ENCODE measurements at regions not wholly inside any gene's neighbourhood (a gene's known extent, or its start where the extent isn't known, plus 50 kb on each side); places are given as distances from the start of the nearest gene placed in this dataset.

DNA sequence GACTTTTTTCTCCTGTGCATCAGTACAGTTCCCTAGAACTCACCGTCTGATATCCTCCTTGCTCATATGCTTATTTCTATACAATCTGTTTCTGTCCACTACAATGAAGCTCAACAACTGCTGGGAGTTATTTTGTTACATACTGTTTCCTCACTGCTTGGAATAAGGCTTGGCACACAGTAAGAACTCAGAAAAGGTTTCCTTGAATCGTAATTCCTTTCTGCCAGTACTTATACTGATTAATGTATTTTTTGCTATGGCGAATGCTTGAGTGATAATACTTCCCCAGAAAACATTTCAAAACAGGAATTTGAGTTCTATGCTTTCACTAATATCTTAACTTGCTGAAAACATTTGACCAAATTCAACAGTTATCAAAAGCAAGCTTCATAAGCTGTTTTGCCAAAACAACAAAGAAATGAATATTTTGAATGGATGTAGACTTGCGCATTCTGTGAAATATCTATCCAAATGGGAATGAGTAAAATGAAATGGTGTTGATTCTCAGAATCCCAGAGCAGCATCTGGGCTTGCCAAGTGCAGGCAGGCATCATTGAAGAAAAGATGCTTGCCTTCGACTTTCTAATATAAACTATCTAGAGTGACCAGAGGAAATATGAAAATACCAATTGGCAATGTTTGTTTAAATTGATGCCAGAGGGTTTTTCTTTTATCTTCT, 286.3 kb downstream of the RAP2B start:
- no peaks in the 10 kb centered on the region for H3K79me2 ChIP-seq (ENCODE audit: control insufficient read depth, insufficient read depth, low read length)
- Mint-ChIP-seq H3K4me1 (no peaks in the 10 kb centered on the region), H3K9me3 (ENCODE audit: insufficient read depth) (no peaks in the 10 kb centered on the region), H3K27me3 (no peaks in the 10 kb centered on the region), H3K27ac (no peak overlapping the region), H3K4me3 (no peak overlapping the region)
- H3K27me3 ChIP-seq (replicated peaks in 1 of 4; ENCODE audit: control extremely low read depth in 1 of 4, control insufficient read depth in 3 of 4, insufficient read depth in 4 of 4, low read length in 3 of 4) = no peaks in the 10 kb centered on the region
- H4K20me1 ChIP-seq (ENCODE audit: control insufficient read depth, insufficient read depth, low read length, poor library complexity, severe bottlenecking) = no peaks in the 10 kb centered on the region
- ChIA-PET POLR2A (no interaction called here), CTCF (no interaction called here)
- H3K27ac ChIP-seq (ENCODE audit: low read length in 2 of 2) = no peak overlapping the region
- no peak for TF ChIP-seq EZH2 (IDR thresholded peaks at IDR 0.05; ENCODE audit: borderline replicate concordance, insufficient read depth, low read depth, low read length, poor library complexity, severe bottlenecking)
- TF ChIP-seq, protein P1, sequence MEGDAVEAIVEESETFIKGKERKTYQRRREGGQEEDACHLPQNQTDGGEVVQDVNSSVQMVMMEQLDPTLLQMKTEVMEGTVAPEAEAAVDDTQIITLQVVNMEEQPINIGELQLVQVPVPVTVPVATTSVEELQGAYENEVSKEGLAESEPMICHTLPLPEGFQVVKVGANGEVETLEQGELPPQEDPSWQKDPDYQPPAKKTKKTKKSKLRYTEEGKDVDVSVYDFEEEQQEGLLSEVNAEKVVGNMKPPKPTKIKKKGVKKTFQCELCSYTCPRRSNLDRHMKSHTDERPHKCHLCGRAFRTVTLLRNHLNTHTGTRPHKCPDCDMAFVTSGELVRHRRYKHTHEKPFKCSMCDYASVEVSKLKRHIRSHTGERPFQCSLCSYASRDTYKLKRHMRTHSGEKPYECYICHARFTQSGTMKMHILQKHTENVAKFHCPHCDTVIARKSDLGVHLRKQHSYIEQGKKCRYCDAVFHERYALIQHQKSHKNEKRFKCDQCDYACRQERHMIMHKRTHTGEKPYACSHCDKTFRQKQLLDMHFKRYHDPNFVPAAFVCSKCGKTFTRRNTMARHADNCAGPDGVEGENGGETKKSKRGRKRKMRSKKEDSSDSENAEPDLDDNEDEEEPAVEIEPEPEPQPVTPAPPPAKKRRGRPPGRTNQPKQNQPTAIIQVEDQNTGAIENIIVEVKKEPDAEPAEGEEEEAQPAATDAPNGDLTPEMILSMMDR (IDR thresholded peaks at IDR 0.05) = no peak
- 80% methylated on average over 1 of the region's 5 CpGs for WGBS (ENCODE audit: insufficient coverage)
- H3K4me1 ChIP-seq (ENCODE audit: control insufficient read depth in 2 of 2, insufficient read depth in 2 of 2, low read length in 2 of 2) = no peaks in the 10 kb centered on the region
- ATAC-seq (ENCODE audit: low read depth) = no peak
- H3K9ac ChIP-seq (ENCODE audit: low read length) = no peak overlapping the region
- H3K9me3 ChIP-seq (ENCODE audit: control extremely low read depth in 1 of 3, control insufficient read depth in 2 of 3, insufficient read depth in 1 of 3, low read length in 2 of 3) = peaks cover 0 to 1% (median 0%) of the 10 kb centered on the region in 3 donors
- intact Hi-C loops (cut with micrococcal nuclease) = no loop called here
- H3K4me2 ChIP-seq (replicated peaks; ENCODE audit: low read depth, low read length, poor library complexity, severe bottlenecking) = no peak overlapping the region
- no peak overlapping the region for H3K4me3 ChIP-seq (ENCODE audit: control extremely low read depth in 1 of 5, extremely low read depth in 1 of 5, insufficient read depth in 1 of 5, low read depth in 2 of 5, low read length in 4 of 5)
- no peak overlapping the region for H2AFZ ChIP-seq (ENCODE audit: insufficient read depth, low read depth, low read length, poor library complexity, severe bottlenecking)
- H3K36me3 ChIP-seq (replicated peaks in 1 of 2; ENCODE audit: control extremely low read depth in 1 of 2, control insufficient read depth in 1 of 2, extremely low read depth in 1 of 2, insufficient read depth in 2 of 2, low read length in 1 of 2) = no peaks in the 10 kb centered on the region
- DNase-seq = no peak

DNA sequence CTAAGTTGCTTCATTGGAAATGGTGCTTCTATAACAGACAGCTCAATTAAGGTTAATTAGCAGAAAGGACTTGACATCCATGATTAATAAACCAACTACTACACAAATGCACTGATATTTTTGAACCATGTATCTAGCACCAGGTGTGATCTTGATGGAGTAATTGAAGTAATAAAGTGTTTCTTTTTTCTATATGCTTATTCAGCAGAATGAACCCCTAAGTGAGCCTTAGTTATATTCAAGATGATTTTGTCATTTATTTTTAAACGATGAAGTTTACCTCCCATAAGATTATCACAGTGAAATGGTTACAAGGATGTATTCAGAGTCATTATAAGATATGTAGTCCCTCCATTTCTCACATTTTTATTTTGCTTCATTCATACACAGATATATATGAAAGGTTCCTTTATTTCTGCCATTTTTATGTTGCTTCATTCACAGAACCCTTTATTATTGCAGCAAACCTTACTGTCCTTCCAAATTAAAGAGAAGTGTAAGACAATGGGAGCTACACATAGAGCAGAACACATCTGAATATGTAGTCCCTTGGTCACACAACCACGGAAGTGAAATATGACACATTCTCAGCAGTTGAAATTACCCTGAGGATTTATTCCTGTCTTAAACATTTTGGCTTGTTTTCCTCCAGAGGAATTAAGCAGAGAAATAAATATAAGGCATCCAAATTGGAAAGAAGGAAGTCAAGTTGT, 295.0 kb downstream of the RAP2B start:
- Mint-ChIP-seq H3K9me3 (ENCODE audit: insufficient read depth) (no peaks in the 10 kb centered on the region), H3K27ac (no peak overlapping the region), H3K4me3 (no peak overlapping the region), H3K4me1 (no peaks in the 10 kb centered on the region), H3K27me3 (no peaks in the 10 kb centered on the region)
- Histone ChIP-seq H3K79me2 (ENCODE audit: control insufficient read depth, insufficient read depth, low read length) (no peaks in the 10 kb centered on the region), H3K4me2 (replicated peaks; ENCODE audit: low read depth, low read length, poor library complexity, severe bottlenecking) (no peak overlapping the region), H3K9ac (ENCODE audit: low read length) (no peak overlapping the region), H3K27ac (ENCODE audit: low read length in 2 of 2) (no peak overlapping the region), H3K4me1 (ENCODE audit: control insufficient read depth in 2 of 2, insufficient read depth in 2 of 2, low read length in 2 of 2) (no peaks in the 10 kb centered on the region), H3K36me3 (replicated peaks in 1 of 2; ENCODE audit: control extremely low read depth in 1 of 2, control insufficient read depth in 1 of 2, extremely low read depth in 1 of 2, insufficient read depth in 2 of 2, low read length in 1 of 2) (no peaks in the 10 kb centered on the region), H3K9me3 (ENCODE audit: control extremely low read depth in 1 of 3, control insufficient read depth in 2 of 3, insufficient read depth in 1 of 3, low read length in 2 of 3) (peaks cover 0 to 1% (median 0%) of the 10 kb centered on the region in 3 donors), H3K4me3 (ENCODE audit: control extremely low read depth in 1 of 5, extremely low read depth in 1 of 5, insufficient read depth in 1 of 5, low read depth in 2 of 5, low read length in 4 of 5) (no peak overlapping the region), H4K20me1 (ENCODE audit: control insufficient read depth, insufficient read depth, low read length, poor library complexity, severe bottlenecking) (no peaks in the 10 kb centered on the region), H2AFZ (ENCODE audit: insufficient read depth, low read depth, low read length, poor library complexity, severe bottlenecking) (no peak overlapping the region), H3K27me3 (replicated peaks in 1 of 4; ENCODE audit: control extremely low read depth in 1 of 4, control insufficient read depth in 3 of 4, insufficient read depth in 4 of 4, low read length in 3 of 4) (no peaks in the 10 kb centered on the region)
- WGBS (ENCODE audit: insufficient coverage) = no CpG with 5 or more reads among the region's 2 CpGs
- TF ChIP-seq EZH2 (IDR thresholded peaks at IDR 0.05; ENCODE audit: borderline replicate concordance, insufficient read depth, low read depth, low read length, poor library complexity, severe bottlenecking) = no peak
- TF ChIP-seq, protein P1 (IDR thresholded peaks at IDR 0.05) = no peak
- POLR2A ChIA-PET = no interaction called here
- ATAC-seq (ENCODE audit: low read depth) (no peak), DNase-seq (no peak)
- CTCF ChIA-PET = no interaction called here
- intact Hi-C loops (cut with micrococcal nuclease) = no loop called here
